Thyroid gland (tissue), 4 donors: ENCODE measurements at regions not wholly inside any gene's neighbourhood (a gene's known extent, or its start where the extent isn't known, plus 50 kb on each side); places are given as distances from the start of the nearest gene placed in this dataset.
"Not testable (repeated sequence)": the region's sequence is repeated elsewhere in the genome, so short reads cannot be mapped to it uniquely, and the experiment has no call there.

Source experiments
- DNase-seq, 2 donors: peaks; one replicate each; pipeline ENCODE4 v3.0.0-alpha.2; 2019
- H3K27ac ChIP-seq, 3 donors: fragments of 200-600 bp; sonication (generic); 1 replicate in 2 of 3; 2 replicates in 1 of 3; pipeline ENCODE4 v1.5.1; 2016 to 2019; ENCODE audit warnings: mild to moderate bottlenecking in 1 of 3, moderate library complexity in 1 of 3
- H3K27me3 ChIP-seq: fragments of 200-600 bp; sonication (generic); one replicate; pipeline ENCODE4 v1.5.1; 2019
- H3K36me3 ChIP-seq, 2 donors: fragments of 200-600 bp; sonication (generic); one replicate each; pipeline ENCODE4 v1.5.1; 2016 to 2019
- H3K4me1 ChIP-seq, 2 donors: fragments of 200-600 bp; sonication (generic); one replicate each; pipeline ENCODE4 v1.5.1; 2017 to 2019
- H3K4me3 ChIP-seq, 3 donors: fragments of 200-600 bp; sonication (generic); replicated peaks in 1 of 3; 1 replicate in 2 of 3; 2 replicates in 1 of 3; pipeline ENCODE4 v1.5.1; 2016; ENCODE audit warnings: mild to moderate bottlenecking in 1 of 3
- H3K9me3 ChIP-seq: fragments of 200-600 bp; sonication (generic); one replicate; pipeline ENCODE4 v1.5.1; 2017
- POLR2A ChIP-seq, 2 donors: fragments of 450-650 bp; IDR thresholded peaks; one replicate each; pipeline ENCODE4 v1.6.1; 2017; ENCODE audit warnings: antibody characterized with exemption in 2 of 2, mild to moderate bottlenecking in 2 of 2, moderate library complexity in 1 of 2
- WGBS, 2 donors: methylation state at CpG; one replicate each; pipeline ENCODE4 v1.1.5; 2017; 5-methylcytosine and 5-hydroxymethylcytosine counted together
- intact Hi-C: fragments of 100-400 bp; cut with DNase I; formaldehyde crosslinking; loops from one replicate; pipeline ENCODE4 v1.15.1; 2023
- TF ChIP-seq, protein P1 (sequence below), 6 experiments: fragments of 200-600 bp in 3 of 6; fragments of 450-650 bp in 3 of 6; sonication (generic) in 3 of 6; IDR thresholded peaks; one replicate each; pipeline ENCODE4 v1.5.1; 2016 to 2019; ENCODE audit warnings: antibody characterized with exemption in 6 of 6, mild to moderate bottlenecking in 2 of 6, inconsistent platforms in 1 of 6, moderate library complexity in 1 of 6

DNA sequence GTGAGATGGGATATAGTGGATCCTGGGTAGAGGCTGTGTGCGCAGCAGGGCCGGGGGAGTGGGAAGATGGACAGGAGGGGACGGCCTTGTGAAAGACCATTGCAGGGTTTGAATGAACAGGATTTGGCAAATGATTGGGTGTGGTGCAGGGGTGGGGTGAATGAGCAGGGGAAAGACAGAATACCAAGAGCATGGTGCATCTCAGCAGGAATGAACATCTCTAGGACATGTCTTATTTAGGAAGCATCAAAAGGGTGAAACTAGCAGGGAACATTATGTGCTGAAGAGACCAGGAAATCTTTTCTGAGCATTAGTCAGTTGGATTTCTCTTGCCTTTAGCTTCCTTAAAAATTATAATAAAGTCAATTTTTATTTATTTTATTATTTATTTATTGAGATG, 60.6 kb upstream of the SLC2A1 start:
- TF ChIP-seq, protein P1, sequence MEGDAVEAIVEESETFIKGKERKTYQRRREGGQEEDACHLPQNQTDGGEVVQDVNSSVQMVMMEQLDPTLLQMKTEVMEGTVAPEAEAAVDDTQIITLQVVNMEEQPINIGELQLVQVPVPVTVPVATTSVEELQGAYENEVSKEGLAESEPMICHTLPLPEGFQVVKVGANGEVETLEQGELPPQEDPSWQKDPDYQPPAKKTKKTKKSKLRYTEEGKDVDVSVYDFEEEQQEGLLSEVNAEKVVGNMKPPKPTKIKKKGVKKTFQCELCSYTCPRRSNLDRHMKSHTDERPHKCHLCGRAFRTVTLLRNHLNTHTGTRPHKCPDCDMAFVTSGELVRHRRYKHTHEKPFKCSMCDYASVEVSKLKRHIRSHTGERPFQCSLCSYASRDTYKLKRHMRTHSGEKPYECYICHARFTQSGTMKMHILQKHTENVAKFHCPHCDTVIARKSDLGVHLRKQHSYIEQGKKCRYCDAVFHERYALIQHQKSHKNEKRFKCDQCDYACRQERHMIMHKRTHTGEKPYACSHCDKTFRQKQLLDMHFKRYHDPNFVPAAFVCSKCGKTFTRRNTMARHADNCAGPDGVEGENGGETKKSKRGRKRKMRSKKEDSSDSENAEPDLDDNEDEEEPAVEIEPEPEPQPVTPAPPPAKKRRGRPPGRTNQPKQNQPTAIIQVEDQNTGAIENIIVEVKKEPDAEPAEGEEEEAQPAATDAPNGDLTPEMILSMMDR (IDR thresholded peaks at IDR 0.05), result no peak
- no peak for TF ChIP-seq POLR2A (IDR thresholded peaks at IDR 0.05)
- Histone ChIP-seq H3K27me3 (no peaks in the 10 kb centered on the region), H3K36me3 (no peaks in the 10 kb centered on the region), H3K4me3 (no peak overlapping the region), H3K27ac (no peak overlapping the region), H3K4me1 (no peaks in the 10 kb centered on the region), H3K9me3 (no peaks in the 10 kb centered on the region)
- DNase-seq, result no peak
- intact Hi-C loops, result no loop called here
- WGBS, 2 donors, result 92 to 95% methylated on average over 3 of the region's 3 CpGs

DNA sequence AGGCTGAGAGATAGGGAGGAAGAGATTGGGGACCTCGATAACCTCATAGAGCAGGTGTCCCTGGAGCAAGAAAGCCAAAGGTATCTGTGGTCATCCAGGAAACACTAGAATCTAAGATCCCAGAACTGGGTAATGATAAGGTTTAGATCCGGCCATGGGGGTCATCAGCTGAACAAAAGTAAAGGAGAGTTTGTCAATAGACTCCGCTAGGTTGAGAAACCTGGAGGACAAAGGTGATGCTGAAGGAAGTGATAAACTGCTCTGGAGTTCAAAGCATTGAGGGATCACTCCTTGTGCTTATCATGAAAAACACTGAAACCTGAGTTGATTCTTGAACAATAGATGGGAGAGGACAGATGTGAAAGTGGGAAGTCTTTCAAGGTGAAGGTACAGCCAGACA, 59.5 kb upstream of the SLC2A1 start:
- no peaks in the 10 kb centered on the region for H3K9me3 ChIP-seq
- H3K4me1 ChIP-seq, result no peaks in the 10 kb centered on the region
- TF ChIP-seq, protein P1 (IDR thresholded peaks at IDR 0.05), result no peak
- no peak for TF ChIP-seq POLR2A (IDR thresholded peaks at IDR 0.05)
- DNase-seq, result no peak
- intact Hi-C loops, result no loop called here
- no peaks in the 10 kb centered on the region for H3K27me3 ChIP-seq
- 91 to 98% methylated on average over 3 of the region's 3 CpGs for WGBS, 2 donors
- no peak overlapping the region for H3K27ac ChIP-seq
- no peak overlapping the region for H3K4me3 ChIP-seq
- H3K36me3 ChIP-seq, result no peaks in the 10 kb centered on the region

DNA sequence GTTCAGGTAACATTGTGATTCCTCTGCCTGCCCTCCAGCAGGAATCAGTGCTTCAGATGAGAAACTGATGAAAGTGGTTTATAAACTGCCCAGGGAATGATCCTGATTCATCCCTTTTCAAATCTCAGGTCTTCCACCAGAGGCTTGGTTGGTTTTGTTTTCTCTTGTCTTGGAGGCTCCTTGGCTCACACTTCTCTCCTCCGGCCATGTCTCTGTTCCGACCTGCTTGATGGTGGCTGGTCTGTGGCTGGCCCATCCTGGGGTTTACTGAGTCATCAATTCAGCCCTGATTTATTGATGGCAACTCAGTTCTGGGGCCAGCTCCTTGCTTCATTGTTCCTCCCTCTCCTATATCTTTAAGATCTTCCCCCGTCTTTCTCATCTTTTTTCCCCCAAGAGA, 56.6 kb upstream of the SLC2A1 start:
- Histone ChIP-seq H3K36me3 (no peaks in the 10 kb centered on the region), H3K9me3 (no peaks in the 10 kb centered on the region), H3K27ac (no peak overlapping the region), H3K27me3 (no peaks in the 10 kb centered on the region), H3K4me1 (no peaks in the 10 kb centered on the region), H3K4me3 (no peak overlapping the region)
- intact Hi-C loops, result no loop called here
- 92% methylated on average over 3 of the region's 3 CpGs for WGBS, 2 donors
- no peak for TF ChIP-seq POLR2A (IDR thresholded peaks at IDR 0.05)
- TF ChIP-seq, protein P1 (IDR thresholded peaks at IDR 0.05), result no peak
- DNase-seq, result no peak

DNA sequence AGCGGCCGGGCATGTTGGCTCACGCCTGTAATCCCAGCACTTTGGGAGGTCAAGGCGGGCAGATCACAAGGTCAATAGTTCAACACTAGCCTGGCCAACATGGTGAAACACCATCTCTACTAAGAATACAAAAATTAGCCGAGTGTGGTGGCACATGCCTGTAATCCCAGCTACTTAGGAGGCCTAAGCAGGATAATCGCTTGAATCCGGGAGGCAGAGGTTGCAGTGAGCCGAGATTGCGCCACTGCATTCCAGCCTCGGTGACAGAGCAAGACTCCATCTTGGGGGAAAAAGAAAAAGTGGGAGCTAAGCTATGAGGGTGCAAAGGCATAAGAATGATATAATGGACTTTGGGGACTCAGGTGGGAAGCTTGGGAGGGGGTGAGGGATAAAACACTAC, 55.9 kb upstream of the SLC2A1 start:
- WGBS, 2 donors, result 92 to 94% methylated on average over 10 of the region's 10 CpGs
- DNase-seq, H3K4me3 ChIP-seq, intact Hi-C loops, H3K27me3 ChIP-seq, H3K27ac ChIP-seq, H3K36me3 ChIP-seq, H3K9me3 ChIP-seq, H3K4me1 ChIP-seq: not testable (repeated sequence)

DNA sequence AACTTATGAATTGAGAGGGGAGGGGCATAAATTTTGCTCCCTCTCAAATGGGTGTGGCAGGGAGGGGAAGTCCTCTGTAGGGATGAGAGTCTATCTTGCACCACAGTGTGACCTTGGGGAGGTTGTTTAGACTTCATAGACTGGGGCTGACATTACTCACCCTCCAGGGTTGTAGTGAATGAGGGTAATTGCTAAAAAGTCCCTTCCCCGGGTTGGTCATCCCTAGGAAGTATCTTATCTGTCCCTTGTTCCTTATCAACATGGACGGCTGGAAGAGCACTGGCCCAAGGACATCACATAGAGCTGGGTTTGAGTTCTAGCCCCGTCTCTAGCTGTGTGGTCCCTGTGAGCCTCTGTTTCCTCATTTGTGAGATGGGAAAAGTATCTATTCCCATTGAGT, 52.4 kb upstream of the SLC2A1 start:
- TF ChIP-seq, protein P1 (IDR thresholded peaks at IDR 0.05), result no peak
- no peak for TF ChIP-seq POLR2A (IDR thresholded peaks at IDR 0.05)
- Histone ChIP-seq H3K27me3 (no peaks in the 10 kb centered on the region), H3K4me1 (peaks cover 3 to 4% of the 10 kb centered on the region in 2 donors), H3K4me3 (no peak overlapping the region), H3K36me3 (no peaks in the 10 kb centered on the region), H3K9me3 (no peaks in the 10 kb centered on the region), H3K27ac (no peak overlapping the region)
- intact Hi-C loops, result no loop called here
- DNase-seq, result no peak
- WGBS, 2 donors, result 54 to 78% methylated on average over 3 of the region's 3 CpGs

DNA sequence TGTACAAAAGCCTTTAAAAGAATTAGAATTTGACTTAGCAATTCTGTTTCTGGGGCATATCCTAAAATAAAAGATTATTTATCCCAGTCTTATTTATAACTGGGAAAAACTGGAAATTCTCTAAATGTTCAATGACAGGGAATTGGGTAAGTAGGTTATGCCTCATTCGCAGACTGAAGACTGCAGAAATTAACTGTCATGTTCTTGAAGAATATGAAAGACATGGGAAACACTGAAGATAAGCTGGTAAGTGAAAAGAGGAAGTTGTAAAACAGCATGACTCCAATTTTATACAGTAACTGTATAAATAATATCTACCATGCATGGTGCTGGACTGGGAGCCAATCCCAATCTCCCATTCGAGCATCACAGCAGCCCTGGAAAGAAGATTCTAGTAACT, 50.6 kb upstream of the SLC2A1 start:
- DNase-seq, result no peak
- intact Hi-C loops, result no loop called here
- Histone ChIP-seq H3K9me3 (no peaks in the 10 kb centered on the region), H3K4me3 (no peak overlapping the region), H3K27ac (no peak overlapping the region), H3K4me1 (peaks cover 3 to 4% of the 10 kb centered on the region in 2 donors), H3K27me3 (no peaks in the 10 kb centered on the region), H3K36me3 (no peaks in the 10 kb centered on the region)
- 78 to 84% methylated on average over 2 of the region's 2 CpGs for WGBS, 2 donors
- no peak for TF ChIP-seq POLR2A (IDR thresholded peaks at IDR 0.05)
- TF ChIP-seq, protein P1 (IDR thresholded peaks at IDR 0.05), result no peak
